GM12865 (cell line): ENCODE measurements at regions not wholly inside any gene's neighbourhood (a gene's known extent, or its start where the extent isn't known, plus 50 kb on each side); places are given as distances from the start of the nearest gene placed in this dataset.

Source experiments
- DNase-seq: peaks from one replicate; pipeline ENCODE4 v3.0.0; 2010; ENCODE audit warnings: low read depth
- H3K4me3 ChIP-seq: 2 replicates; pipeline ENCODE4 v1.5.1; 2011; ENCODE audit warnings: mild to moderate bottlenecking, low read depth, low read length, control low read depth
- CTCF ChIP-seq: IDR thresholded peaks from 2 replicates; pipeline ENCODE4 v1.5.1; 2011; ENCODE audit warnings: low read length, control low read depth, low read depth, inconsistent platforms; ENCODE audit not compliant: insufficient read depth; ENCODE audit errors: missing control alignments

- TF ChIP-seq CTCF = no peak
- no peak for DNase-seq
- H3K4me3 ChIP-seq = no peak overlapping the region
Observed at GRCh38 chr1:110285316-110285715, 53.9 kb upstream of the RBM15 start.

GRCh38 chr1:110286564-110286963, 52.6 kb upstream of the RBM15 start:
- H3K4me3 ChIP-seq = no peak overlapping the region
- peak; percentile 55 for DNase-seq
- TF ChIP-seq CTCF = no peak

GRCh38 chr1:110288111-110288510, 51.1 kb upstream of the RBM15 start:
- DNase-seq = no peak
- no peak overlapping the region for H3K4me3 ChIP-seq
- no peak for TF ChIP-seq CTCF
